H1 (cell line): ENCODE measurements at regions not wholly inside any gene's neighbourhood (a gene's known extent, or its start where the extent isn't known, plus 50 kb on each side); places are given as distances from the start of the nearest gene placed in this dataset.
"Not testable (repeated sequence)": the region's sequence is repeated elsewhere in the genome, so short reads cannot be mapped to it uniquely, and the experiment has no call there.

ENCODE experiments used
- CTCF ChIA-PET: fragments of 300-600 bp; sonication (Branson Sonifier 250); formaldehyde crosslinking; loops from one replicate; lab custom pipeline; 2021; ENCODE audit not compliant: partially characterized antibody; lab: Charles Lee
- POLR2A ChIA-PET: fragments of 300-600 bp; sonication (Branson Sonifier 250); formaldehyde crosslinking; loops from one replicate; lab custom pipeline; 2021; ENCODE audit warnings: inconsistent platforms; ENCODE audit not compliant: partially characterized antibody; lab: Charles Lee
- DNase-seq, 2 experiments: peaks; one replicate each; pipeline versions ENCODE4 v3.0.0 to v3.0.0-alpha.2; 2010 to 2022; ENCODE audit warnings: low spot score in 2 of 2, low read depth in 1 of 2, mixed read lengths in 1 of 2
- FAIRE-seq: peaks from 2 replicates; lab custom pipeline; 2011; peaks lifted over from hg19 to GRCh38; lab: Jason Lieb, UNC
- H2AFZ ChIP-seq: 2 replicates; pipeline ENCODE4 v1.8.1; 2012; ENCODE audit warnings: low read length, inconsistent platforms
- H2AK5ac ChIP-seq: 2 replicates; pipeline ENCODE4 v1.6.1; 2013; ENCODE audit warnings: low read depth, low read length
- H2BK120ac ChIP-seq: replicated peaks from 2 replicates; pipeline ENCODE3; 2013; ENCODE audit warnings: low read depth, low read length, inconsistent platforms
- H2BK12ac ChIP-seq: 2 replicates; pipeline ENCODE4 v1.6.1; 2013; ENCODE audit warnings: low read depth, low read length
- H2BK15ac ChIP-seq: 2 replicates; pipeline ENCODE4 v1.6.1; 2013; ENCODE audit warnings: low read length
- H2BK20ac ChIP-seq: 2 replicates; pipeline ENCODE4 v1.6.1; 2013; ENCODE audit warnings: low read length
- H2BK5ac ChIP-seq: 2 replicates; pipeline ENCODE4 v1.6.1; 2013; ENCODE audit warnings: low read depth, low read length
- H3K14ac ChIP-seq: 2 replicates; pipeline ENCODE4 v1.6.1; 2013; ENCODE audit warnings: inconsistent platforms; ENCODE audit not compliant: insufficient read length
- H3K18ac ChIP-seq: 2 replicates; pipeline ENCODE4 v1.6.1; 2013; ENCODE audit warnings: low read length; ENCODE audit errors: extremely low read depth
- H3K23ac ChIP-seq: 2 replicates; pipeline ENCODE4 v1.6.1; 2013; ENCODE audit warnings: inconsistent platforms; ENCODE audit not compliant: insufficient read length
- H3K23me2 ChIP-seq: 2 replicates; pipeline ENCODE4 v1.6.1; 2013; ENCODE audit warnings: low read depth, low read length
- H3K27ac ChIP-seq: 2 replicates; pipeline ENCODE4 v1.6.1; 2011; ENCODE audit warnings: low read depth, low read length, inconsistent platforms
- H3K27me3 ChIP-seq, 4 experiments: replicated peaks in 1 of 4; 1 replicate in 1 of 4; 2 replicates in 3 of 4; pipeline versions ENCODE4 v1.6.1 to v1.8.1; 2011 to 2013; ENCODE audit warnings: low read length in 3 of 4, mild to moderate bottlenecking in 3 of 4, inconsistent platforms in 2 of 4, mixed read lengths in 2 of 4, moderate library complexity in 1 of 4; ENCODE audit not compliant: control insufficient read depth in 3 of 4, insufficient read depth in 3 of 4; ENCODE audit errors: extremely low read depth in 1 of 4
- H3K36me3 ChIP-seq, 4 experiments: 2 replicates each; pipeline versions ENCODE4 v1.6.1 to v1.8.1; 2011 to 2013; ENCODE audit warnings: mild to moderate bottlenecking in 4 of 4, low read length in 3 of 4, moderate library complexity in 2 of 4, control low read depth in 1 of 4, inconsistent platforms in 1 of 4; ENCODE audit not compliant: insufficient read depth in 4 of 4, control insufficient read depth in 2 of 4
- H3K4ac ChIP-seq: replicated peaks from 2 replicates; pipeline ENCODE3; 2013; ENCODE audit warnings: low read length, low read depth, mixed read lengths, inconsistent platforms; ENCODE audit not compliant: insufficient read length
- H3K4me1 ChIP-seq, 4 experiments: replicated peaks in 1 of 4; 1 replicate in 1 of 4; 2 replicates in 3 of 4; pipeline versions ENCODE4 v1.6.1 to v1.8.1; 2011 to 2013; ENCODE audit warnings: low read length in 3 of 4, inconsistent platforms in 2 of 4, mixed read lengths in 1 of 4; ENCODE audit not compliant: insufficient read depth in 4 of 4, control insufficient read depth in 3 of 4
- H3K4me2 ChIP-seq, 2 experiments: 2 replicates each; pipeline versions ENCODE4 v1.6.1 to v1.8.1; 2011 to 2013; ENCODE audit warnings: low read depth in 2 of 2, low read length in 2 of 2, control low read depth in 1 of 2, inconsistent platforms in 1 of 2, mild to moderate bottlenecking in 1 of 2; ENCODE audit not compliant: insufficient read depth in 1 of 2
- H3K4me3 ChIP-seq, 4 experiments: fragments of 200-600, 300-600 bp in 1 of 4; sonication (generic), shearing (Covaris generic), sonication (Bioruptor Twin) in 1 of 4; 2 replicates each; pipeline versions ENCODE4 v1.5.1 to v1.8.1; 2011 to 2016; ENCODE audit warnings: low read length in 4 of 4, low read depth in 3 of 4, control low read depth in 2 of 4, inconsistent platforms in 2 of 4, mild to moderate bottlenecking in 2 of 4, mixed read lengths in 1 of 4, moderate library complexity in 1 of 4; ENCODE audit not compliant: insufficient read depth in 2 of 4; ENCODE audit errors: extremely low read depth in 1 of 4
- H3K56ac ChIP-seq: replicated peaks from 2 replicates; pipeline ENCODE3; 2013; ENCODE audit warnings: low read depth, mild to moderate bottlenecking, mixed read lengths, low read length, inconsistent platforms; ENCODE audit not compliant: insufficient read length
- H3K79me1 ChIP-seq: 2 replicates; pipeline ENCODE4 v1.6.1; 2013; ENCODE audit warnings: low read depth, low read length, control low read depth
- H3K79me2 ChIP-seq, 2 experiments: 2 replicates each; pipeline versions ENCODE4 v1.6.1 to v1.8.1; 2012 to 2013; ENCODE audit warnings: low read length in 2 of 2, mild to moderate bottlenecking in 2 of 2, inconsistent platforms in 1 of 2; ENCODE audit not compliant: insufficient read depth in 2 of 2, control insufficient read depth in 1 of 2
- H3K9ac ChIP-seq, 4 experiments: replicated peaks in 1 of 4; 1 replicate in 1 of 4; 2 replicates in 3 of 4; pipeline versions ENCODE4 v1.6.1 to v1.8.1; 2011 to 2013; ENCODE audit warnings: low read depth in 3 of 4, low read length in 3 of 4, control low read depth in 2 of 4, mild to moderate bottlenecking in 2 of 4, moderate library complexity in 2 of 4, inconsistent platforms in 1 of 4; ENCODE audit errors: extremely low read depth in 1 of 4
- H3K9me3 ChIP-seq, 2 experiments: 2 replicates each; pipeline versions ENCODE4 v1.6.1 to v1.8.1; 2012 to 2013; ENCODE audit warnings: mild to moderate bottlenecking in 2 of 2, moderate library complexity in 2 of 2, control low read depth in 1 of 2, inconsistent platforms in 1 of 2, low read depth in 1 of 2, low read length in 1 of 2, mixed read lengths in 1 of 2; ENCODE audit not compliant: insufficient read depth in 2 of 2
- H4K20me1 ChIP-seq, 2 experiments: replicated peaks in 1 of 2; 2 replicates each; pipeline versions ENCODE3 to v1.8.1; 2011 to 2013; ENCODE audit warnings: inconsistent platforms in 2 of 2, low read length in 2 of 2, mild to moderate bottlenecking in 1 of 2; ENCODE audit not compliant: insufficient read depth in 2 of 2, control insufficient read depth in 1 of 2
- H4K5ac ChIP-seq: 2 replicates; pipeline ENCODE4 v1.6.1; 2013; ENCODE audit warnings: low read length, low read depth, mixed read lengths, inconsistent platforms; ENCODE audit not compliant: insufficient read length
- H4K8ac ChIP-seq: 2 replicates; pipeline ENCODE4 v1.8.0; 2013; ENCODE audit warnings: mild to moderate bottlenecking, moderate library complexity, low read length, inconsistent platforms; ENCODE audit not compliant: insufficient read depth; ENCODE audit errors: extremely low read depth
- H4K91ac ChIP-seq: replicated peaks from 2 replicates; pipeline ENCODE3; 2013; ENCODE audit warnings: low read length, mixed read lengths, inconsistent platforms; ENCODE audit not compliant: insufficient read length
- YY1 ChIP-seq: IDR thresholded peaks from 2 replicates; pipeline ENCODE4 v1.6.1; 2011; ENCODE audit warnings: low read depth, mild to moderate bottlenecking, low read length
- whole genome bisulfite sequencing, 2 experiments: shearing (Covaris generic) in 1 of 2; methylation state at CpG; one replicate each; pipeline versions ENCODE4 v1.1.6 to v1.1.7; 2013 to 2015; ENCODE audit warnings: low lambda C conversion rate in 2 of 2, mixed read lengths in 2 of 2, inconsistent platforms in 1 of 2, low coverage in 1 of 2, missing lambda C conversion rate in 1 of 2; ENCODE audit not compliant: insufficient replicate concordance in 2 of 2, insufficient coverage in 1 of 2, insufficient read length in 1 of 2; ENCODE audit errors: extremely low coverage in 1 of 2, missing lambda C conversion rate in 1 of 2; 5-methylcytosine and 5-hydroxymethylcytosine counted together

- H3K4me3 ChIP-seq, H4K8ac ChIP-seq, H3K4me2 ChIP-seq, H3K9me3 ChIP-seq, H3K4me1 ChIP-seq, H2BK20ac ChIP-seq, H3K36me3 ChIP-seq, H3K79me1 ChIP-seq, H3K23ac ChIP-seq, H3K27ac ChIP-seq, H3K14ac ChIP-seq, H4K5ac ChIP-seq, H3K79me2 ChIP-seq, H2BK5ac ChIP-seq, DNase-seq, H3K18ac ChIP-seq, H2BK12ac ChIP-seq, H3K4ac ChIP-seq, H4K91ac ChIP-seq, CTCF ChIA-PET, H3K9ac ChIP-seq, H3K56ac ChIP-seq, H2AK5ac ChIP-seq, H4K20me1 ChIP-seq, H3K23me2 ChIP-seq, FAIRE-seq, H3K27me3 ChIP-seq, H2BK15ac ChIP-seq, H2BK120ac ChIP-seq: not testable (repeated sequence)
- H2AFZ ChIP-seq, result peak overlapping the region; percentile 51; the same call in 1 of the 2 replicates
- POLR2A ChIA-PET, result interaction anchor here (0.7 to 2.2 kb wide), 2 partner anchors 9 to 327 kb away, joined by 3 to 7 read pairs; no protein-coding TSS in a partner anchor
- TF ChIP-seq YY1, result peak; percentile 80
- WGBS, 2 experiments, result 65% methylated on average over 3 of the region's 4 CpGs; no CpG with 5 or more reads in 1 of the 2 experiments
Measured at GRCh38 chr4:128535510-128535909, 247.9 kb upstream of the PGRMC2 start.
